H9 (cell line): ENCODE measurements at regions not wholly inside any gene's neighbourhood (a gene's known extent, or its start where the extent isn't known, plus 50 kb on each side); places are given as distances from the start of the nearest gene placed in this dataset.
"Not testable (repeated sequence)": the region's sequence is repeated elsewhere in the genome, so short reads cannot be mapped to it uniquely, and the experiment has no call there.

Experiments
- DNase-seq: peaks from one replicate; pipeline ENCODE4 v3.0.0-alpha.2; 2017
- H2AFZ ChIP-seq: one replicate; pipeline ENCODE4 v1.6.1; 2013; ENCODE audit warnings: mild to moderate bottlenecking, low read length, control low read depth, moderate library complexity
- H2AK5ac ChIP-seq: 2 replicates; pipeline ENCODE4 v1.6.1; 2013; ENCODE audit warnings: low read length, control low read depth, mixed read lengths; ENCODE audit not compliant: insufficient read length
- H2BK120ac ChIP-seq: one replicate; pipeline ENCODE4 v1.6.1; 2013; ENCODE audit warnings: low read depth, mild to moderate bottlenecking, low read length, control low read depth, inconsistent platforms; ENCODE audit not compliant: poor library complexity, severe bottlenecking
- H2BK12ac ChIP-seq: 2 replicates; pipeline ENCODE4 v1.6.1; 2013; ENCODE audit warnings: low read length, control low read depth, mixed read lengths, low read depth; ENCODE audit not compliant: insufficient read length
- H2BK15ac ChIP-seq: 2 replicates; pipeline ENCODE4 v1.6.1; 2013; ENCODE audit warnings: low read depth, low read length, control low read depth
- H2BK20ac ChIP-seq: one replicate; pipeline ENCODE4 v1.6.1; 2013; ENCODE audit warnings: low read depth, mild to moderate bottlenecking, low read length, control low read depth, inconsistent platforms; ENCODE audit not compliant: poor library complexity, severe bottlenecking
- H2BK5ac ChIP-seq: 2 replicates; pipeline ENCODE4 v1.6.1; 2013; ENCODE audit warnings: low read length, control low read depth, mixed read lengths; ENCODE audit not compliant: insufficient read length
- H3K14ac ChIP-seq: 2 replicates; pipeline ENCODE4 v1.6.1; 2013; ENCODE audit warnings: low read length, control low read depth; ENCODE audit not compliant: insufficient read depth
- H3K18ac ChIP-seq: 2 replicates; pipeline ENCODE4 v1.6.1; 2013; ENCODE audit warnings: low read depth, mild to moderate bottlenecking, mixed read lengths, low read length, control low read depth; ENCODE audit not compliant: insufficient read length
- H3K23ac ChIP-seq: 2 replicates; pipeline ENCODE4 v1.6.1; 2013; ENCODE audit warnings: low read length, control low read depth, mixed read lengths, low read depth; ENCODE audit not compliant: insufficient read length
- H3K23me2 ChIP-seq: 2 replicates; pipeline ENCODE4 v1.6.1; 2013; ENCODE audit warnings: low read depth, mild to moderate bottlenecking, mixed read lengths, low read length, control low read depth; ENCODE audit not compliant: insufficient read length, poor library complexity, severe bottlenecking
- H3K27ac ChIP-seq: 2 replicates; pipeline ENCODE4 v1.5.1; 2013; ENCODE audit warnings: low read length, control low read depth, mixed read lengths, low read depth; ENCODE audit not compliant: insufficient read length
- H3K27me3 ChIP-seq: 2 replicates; pipeline ENCODE4 v1.6.1; 2013; ENCODE audit warnings: low read length, control low read depth, inconsistent platforms; ENCODE audit not compliant: insufficient read depth
- H3K4ac ChIP-seq: 2 replicates; pipeline ENCODE4 v1.6.1; 2013; ENCODE audit warnings: low read depth, mild to moderate bottlenecking, control low read depth, inconsistent platforms, low read length, moderate library complexity
- H3K4me1 ChIP-seq: 2 replicates; pipeline ENCODE4 v1.6.1; 2013; ENCODE audit warnings: low read length, control low read depth, inconsistent platforms; ENCODE audit not compliant: insufficient read depth
- H3K4me2 ChIP-seq: 2 replicates; pipeline ENCODE4 v1.6.1; 2013; ENCODE audit warnings: low read length, control low read depth, mixed read lengths; ENCODE audit not compliant: insufficient read length, insufficient read depth
- H3K56ac ChIP-seq: 2 replicates; pipeline ENCODE4 v1.6.1; 2013; ENCODE audit warnings: low read depth, mild to moderate bottlenecking, mixed read lengths, low read length, control low read depth; ENCODE audit not compliant: insufficient read length
- H3K79me1 ChIP-seq: 2 replicates; pipeline ENCODE4 v1.6.1; 2013; ENCODE audit warnings: low read depth, mild to moderate bottlenecking, moderate library complexity, low read length, control low read depth, inconsistent platforms; ENCODE audit not compliant: insufficient read depth, poor library complexity, severe bottlenecking
- H3K79me2 ChIP-seq: 2 replicates; pipeline ENCODE4 v1.6.1; 2013; ENCODE audit warnings: low read length, control low read depth, inconsistent platforms; ENCODE audit not compliant: insufficient read depth
- H3K9ac ChIP-seq: 2 replicates; pipeline ENCODE4 v1.6.1; 2013; ENCODE audit warnings: low read length, control low read depth, mixed read lengths; ENCODE audit not compliant: insufficient read length; ENCODE audit errors: extremely low read depth
- H3K9me3 ChIP-seq: one replicate; pipeline ENCODE4 v1.6.1; 2013; ENCODE audit warnings: low read depth, low read length, inconsistent platforms; ENCODE audit not compliant: control insufficient read depth
- H3T11ph ChIP-seq: one replicate; pipeline ENCODE4 v1.6.1; 2013; ENCODE audit warnings: mild to moderate bottlenecking, low read length, control low read depth, inconsistent platforms
- H4K20me1 ChIP-seq: one replicate; pipeline ENCODE4 v1.6.1; 2013; ENCODE audit not compliant: control insufficient read depth, insufficient read length, insufficient read depth
- H4K5ac ChIP-seq: 2 replicates; pipeline ENCODE4 v1.6.1; 2013; ENCODE audit warnings: low read depth, mild to moderate bottlenecking, mixed read lengths, low read length, control low read depth; ENCODE audit not compliant: insufficient read length
- H4K8ac ChIP-seq: replicated peaks from 2 replicates; pipeline ENCODE4 v1.6.1; 2013; ENCODE audit warnings: low read length, control low read depth, mixed read lengths, low read depth; ENCODE audit not compliant: insufficient read length
- H4K91ac ChIP-seq: 2 replicates; pipeline ENCODE4 v1.6.1; 2013; ENCODE audit warnings: low read depth, mild to moderate bottlenecking, moderate library complexity, mixed read lengths, low read length, control low read depth; ENCODE audit not compliant: insufficient read length
- H3K27ac Mint-ChIP-seq, 3 experiments: 2 replicates in 2 of 3; 3 replicates in 1 of 3; pipeline ENCODE4 v1.8.0; 2020 to 2021; ENCODE audit warnings: mixed read lengths in 3 of 3, mild to moderate bottlenecking in 1 of 3, moderate library complexity in 1 of 3
- H3K27me3 Mint-ChIP-seq: 2 replicates; pipeline ENCODE4 v1.8.0; 2021; ENCODE audit warnings: low read depth, mild to moderate bottlenecking, moderate library complexity, mixed read lengths
- H3K36me3 Mint-ChIP-seq, 3 experiments: 2 replicates in 2 of 3; 3 replicates in 1 of 3; pipeline ENCODE4 v1.8.0; 2020 to 2021; ENCODE audit warnings: low read depth in 3 of 3, mixed read lengths in 3 of 3; ENCODE audit not compliant: insufficient read depth in 1 of 3
- H3K4me1 Mint-ChIP-seq, 2 experiments: 2 replicates each; pipeline ENCODE4 v1.8.0; 2020; ENCODE audit warnings: mixed read lengths in 2 of 2
- H3K4me3 Mint-ChIP-seq, 2 experiments: 2 replicates in 1 of 2; 3 replicates in 1 of 2; pipeline ENCODE4 v1.8.0; 2020 to 2021; ENCODE audit warnings: mild to moderate bottlenecking in 2 of 2, mixed read lengths in 2 of 2, moderate library complexity in 1 of 2
- H3K9me3 Mint-ChIP-seq, 2 experiments: 2 replicates in 1 of 2; 3 replicates in 1 of 2; pipeline ENCODE4 v1.8.0; 2020; ENCODE audit warnings: mild to moderate bottlenecking in 2 of 2, mixed read lengths in 2 of 2, moderate library complexity in 1 of 2
- WGBS: extraction: QIAGEN DNeasy Blood & Tissue Kit; methylation state at CpG from one replicate; pipeline ENCODE4 v1.1.7; 2013; ENCODE audit warnings: missing lambda C conversion rate, low lambda C conversion rate, mixed read lengths; ENCODE audit not compliant: insufficient read length; ENCODE audit errors: extremely low coverage; 5-methylcytosine and 5-hydroxymethylcytosine counted together

DNA sequence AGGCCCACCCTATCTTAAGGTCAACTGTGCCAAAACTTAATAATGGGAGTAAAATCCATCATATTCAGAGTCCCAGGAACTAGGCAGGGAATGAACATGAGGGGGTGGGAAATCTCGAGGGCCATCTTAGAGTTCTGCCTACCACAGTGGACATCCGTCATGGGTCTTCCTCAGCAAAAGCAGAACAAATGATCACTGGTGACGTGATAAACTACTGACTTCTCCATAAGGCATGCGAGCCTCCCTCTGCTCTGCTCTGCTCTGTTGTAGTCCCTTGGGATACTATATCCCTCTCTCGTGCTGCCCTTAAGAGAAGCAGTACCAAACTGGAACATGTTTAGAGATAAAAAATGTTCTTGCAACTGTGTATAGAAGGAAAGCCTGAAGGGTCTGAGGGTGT is 603.8 kb downstream of the TTLL7 start:
- H3K27me3 ChIP-seq, H3K27ac ChIP-seq, H2BK5ac ChIP-seq, H3K23me2 ChIP-seq, H3K9me3 ChIP-seq, H4K5ac ChIP-seq, H3K14ac ChIP-seq, H4K91ac ChIP-seq, H3K4me1 Mint-ChIP-seq, H2AK5ac ChIP-seq, H3K79me2 ChIP-seq, H3K27ac Mint-ChIP-seq, H3K9me3 Mint-ChIP-seq, H3K79me1 ChIP-seq, DNase-seq, H3K56ac ChIP-seq, H4K20me1 ChIP-seq, H2BK15ac ChIP-seq, H3K9ac ChIP-seq, H4K8ac ChIP-seq, H3K4ac ChIP-seq, H2BK20ac ChIP-seq, H3K27me3 Mint-ChIP-seq, H2AFZ ChIP-seq, H2BK120ac ChIP-seq, H3K36me3 Mint-ChIP-seq, H2BK12ac ChIP-seq, H3K4me3 Mint-ChIP-seq, H3K4me1 ChIP-seq, H3T11ph ChIP-seq, H3K4me2 ChIP-seq, H3K23ac ChIP-seq, H3K18ac ChIP-seq: not testable (repeated sequence)
- WGBS, result no CpG with 5 or more reads among the region's 5 CpGs

DNA sequence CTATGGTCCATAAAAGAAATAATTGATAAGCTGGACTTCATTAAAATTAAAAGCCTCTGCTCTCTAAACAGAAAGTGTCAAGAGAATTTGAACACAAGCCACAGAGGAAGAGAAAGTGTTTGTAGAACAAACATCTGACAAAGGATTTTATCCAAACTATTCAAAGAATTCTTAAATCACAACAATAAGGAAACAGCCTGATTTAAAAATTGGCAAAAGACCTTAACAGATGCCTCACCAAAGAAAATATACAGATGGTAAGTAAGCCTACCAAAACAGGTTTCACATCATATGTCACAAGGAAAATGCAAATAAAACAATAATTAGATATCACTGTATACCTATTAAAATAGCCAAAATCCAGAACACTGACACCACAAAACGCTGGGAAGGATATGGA is 612.0 kb downstream of the TTLL7 start:
- not testable (repeated sequence) for H3K4me1 ChIP-seq, H2BK15ac ChIP-seq, H3K79me1 ChIP-seq, H3K4me1 Mint-ChIP-seq, H3K27me3 ChIP-seq, H3K27ac ChIP-seq, H2BK12ac ChIP-seq, H3K27me3 Mint-ChIP-seq, H2BK5ac ChIP-seq, H3K56ac ChIP-seq, H3T11ph ChIP-seq, H3K9ac ChIP-seq, H2BK20ac ChIP-seq, H2AK5ac ChIP-seq, H4K91ac ChIP-seq, H4K20me1 ChIP-seq, H3K23ac ChIP-seq, H3K9me3 ChIP-seq, H3K4me2 ChIP-seq, H3K14ac ChIP-seq, DNase-seq, H3K9me3 Mint-ChIP-seq, H3K36me3 Mint-ChIP-seq, H4K5ac ChIP-seq, H3K4me3 Mint-ChIP-seq, H2BK120ac ChIP-seq, H3K27ac Mint-ChIP-seq, H3K18ac ChIP-seq, H4K8ac ChIP-seq, H3K4ac ChIP-seq, H2AFZ ChIP-seq, H3K23me2 ChIP-seq, H3K79me2 ChIP-seq
- no CpG with 5 or more reads among the region's 1 CpG for WGBS

DNA sequence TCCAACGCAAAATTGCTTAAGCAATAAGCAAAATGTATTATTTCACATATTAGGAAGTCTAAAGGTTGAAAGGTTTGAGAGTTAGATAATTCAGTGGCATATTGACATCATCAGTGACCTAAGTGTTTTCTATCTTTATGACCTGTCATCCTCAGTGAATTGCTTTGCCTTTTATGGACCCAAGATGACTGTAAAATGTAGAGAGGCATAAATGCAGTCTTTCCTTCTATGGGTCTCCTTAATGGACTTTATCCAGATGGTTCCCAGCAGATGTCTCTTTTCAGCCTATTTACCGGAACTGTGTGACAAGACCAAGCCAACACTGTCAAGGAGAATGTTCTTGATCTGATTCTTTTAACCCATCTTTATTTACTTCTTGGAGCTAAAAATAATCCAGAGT is 615.8 kb downstream of the TTLL7 start:
- not testable (repeated sequence) for H3K9me3 Mint-ChIP-seq, H3K4me3 Mint-ChIP-seq, H4K91ac ChIP-seq, H3K9ac ChIP-seq, H2BK15ac ChIP-seq, H2BK12ac ChIP-seq, H3K36me3 Mint-ChIP-seq, H2BK120ac ChIP-seq, H3T11ph ChIP-seq, H3K4me1 Mint-ChIP-seq, H3K18ac ChIP-seq, H3K27me3 ChIP-seq, H3K4me2 ChIP-seq, H3K27me3 Mint-ChIP-seq, H3K4ac ChIP-seq, H3K27ac Mint-ChIP-seq, H3K27ac ChIP-seq, H4K20me1 ChIP-seq, H2AK5ac ChIP-seq, H3K79me1 ChIP-seq, H3K79me2 ChIP-seq, H3K23me2 ChIP-seq, H3K4me1 ChIP-seq, DNase-seq, H4K8ac ChIP-seq, H2BK20ac ChIP-seq, H2BK5ac ChIP-seq, H3K9me3 ChIP-seq, H3K56ac ChIP-seq, H3K23ac ChIP-seq, H2AFZ ChIP-seq, H4K5ac ChIP-seq, H3K14ac ChIP-seq
- no CpG with 5 or more reads among the region's 2 CpGs for WGBS
